ENCODE measurements at regions not wholly inside any gene's neighbourhood (a gene's known extent, or its start where the extent isn't known, plus 50 kb on each side); places are given as distances from the start of the nearest gene placed in this dataset.

DNA sequence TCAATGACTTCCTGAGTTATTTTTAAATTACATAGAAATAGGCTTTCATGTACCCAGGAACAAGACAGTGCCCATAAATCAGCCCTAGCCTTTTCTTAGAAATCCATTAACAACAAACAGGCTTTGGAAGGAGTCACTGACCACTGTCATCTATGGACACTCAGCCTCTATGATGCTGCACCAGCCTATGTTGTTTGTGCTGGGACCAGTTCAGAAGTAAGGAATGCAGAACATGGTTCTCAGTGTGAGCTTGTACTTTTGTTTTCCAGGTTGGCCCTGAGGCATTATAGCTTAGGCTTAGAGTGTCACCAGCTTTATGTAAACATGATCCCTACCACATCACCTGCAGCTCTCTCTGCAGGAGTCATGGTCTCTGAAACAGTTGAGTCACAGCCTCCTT lies 335.7 kb upstream of the CDH7 start:
- Histone ChIP-seq H3F3A (ENCODE audit: control insufficient read depth, insufficient read depth) (no peaks in the 10 kb centered on the region), H3K9me3 (ENCODE audit: control insufficient read depth, insufficient read depth, low read length) (no peaks in the 10 kb centered on the region), H3K4me2 (ENCODE audit: low read length) (no peak overlapping the region), H3K79me2 (ENCODE audit: control insufficient read depth, low read length) (no peaks in the 10 kb centered on the region), H3K9me2 (replicated peaks; ENCODE audit: control insufficient read depth, low read length) (no peaks in the 10 kb centered on the region), H3K27ac (ENCODE audit: low read depth, low read length) (no peak overlapping the region), H4K20me1 (ENCODE audit: control insufficient read depth, insufficient read depth, low read depth, low read length) (no peaks in the 10 kb centered on the region), H3K4me3 (ENCODE audit: low read length) (no peak overlapping the region), H3K4me1 (ENCODE audit: control insufficient read depth, low read length) (no peaks in the 10 kb centered on the region), H3K36me3 (ENCODE audit: control insufficient read depth, low read length) (no peaks in the 10 kb centered on the region), H3K27me3 (ENCODE audit: control insufficient read depth, low read length) (no peaks in the 10 kb centered on the region)
- TF ChIP-seq EZH2phosphoT487 (IDR thresholded peaks at IDR 0.05; ENCODE audit: borderline replicate concordance, low read length), result no peak

DNA sequence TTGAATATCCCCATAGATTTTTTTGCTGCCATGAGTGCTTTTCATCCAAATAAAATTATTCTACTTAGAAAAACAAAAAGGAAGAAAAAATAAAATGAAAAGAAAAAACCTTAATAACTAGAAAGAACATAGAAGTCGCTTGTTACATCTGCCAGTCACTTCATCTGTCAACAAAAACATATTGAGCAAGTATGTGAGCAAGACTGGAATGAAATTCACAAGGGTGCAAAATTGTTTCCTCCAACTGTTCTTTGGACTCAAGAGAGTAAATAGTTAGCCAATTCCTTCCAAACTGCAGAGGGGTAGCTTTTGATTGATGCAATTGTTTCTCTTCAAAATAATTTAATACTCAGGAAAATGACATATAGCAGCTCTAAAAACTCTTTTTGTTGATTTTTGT lies 336.3 kb upstream of the CDH7 start:
- no peaks in the 10 kb centered on the region for H4K20me1 ChIP-seq (ENCODE audit: control insufficient read depth, insufficient read depth, low read depth, low read length)
- H3K27me3 ChIP-seq (ENCODE audit: control insufficient read depth, low read length), result no peaks in the 10 kb centered on the region
- no peaks in the 10 kb centered on the region for H3K4me1 ChIP-seq (ENCODE audit: control insufficient read depth, low read length)
- TF ChIP-seq EZH2phosphoT487 (IDR thresholded peaks at IDR 0.05; ENCODE audit: borderline replicate concordance, low read length) (no peak), CTCF (IDR thresholded peaks at IDR 0.05; ENCODE audit: low read depth, low read length, poor library complexity, severe bottlenecking) (no peak)
- no peak overlapping the region for H3K27ac ChIP-seq (ENCODE audit: low read depth, low read length)
- H3K9me2 ChIP-seq (replicated peaks; ENCODE audit: control insufficient read depth, low read length), result no peaks in the 10 kb centered on the region
- no peak overlapping the region for H3K4me2 ChIP-seq (ENCODE audit: low read length)
- H3K9me3 ChIP-seq (ENCODE audit: control insufficient read depth, insufficient read depth, low read length), result no peaks in the 10 kb centered on the region
- H3K4me3 ChIP-seq (ENCODE audit: low read length), result no peak overlapping the region
- H3F3A ChIP-seq (ENCODE audit: control insufficient read depth, insufficient read depth), result no peaks in the 10 kb centered on the region
- no peaks in the 10 kb centered on the region for H3K36me3 ChIP-seq (ENCODE audit: control insufficient read depth, low read length)
- H3K79me2 ChIP-seq (ENCODE audit: control insufficient read depth, low read length), result no peaks in the 10 kb centered on the region

DNA sequence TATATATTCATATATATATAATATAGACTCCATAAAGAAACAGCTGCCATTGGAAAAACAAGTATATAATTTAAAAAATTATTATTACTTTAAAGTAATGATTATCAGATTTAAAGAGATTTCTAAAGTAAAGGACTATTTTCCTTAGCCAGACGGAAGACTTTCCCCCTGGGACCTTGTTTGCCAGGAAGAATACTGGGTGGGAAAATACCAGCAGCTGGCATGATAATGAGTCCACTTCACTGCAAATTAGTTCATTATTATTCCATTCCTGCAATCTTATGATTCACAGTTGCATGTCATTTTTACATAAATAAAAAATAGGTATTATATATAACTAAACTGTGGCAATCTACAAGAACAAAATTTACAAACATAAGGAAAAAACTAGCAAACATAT lies 339.8 kb upstream of the CDH7 start:
- TF ChIP-seq CTCF (IDR thresholded peaks at IDR 0.05; ENCODE audit: low read depth, low read length, poor library complexity, severe bottlenecking) (no peak), EZH2phosphoT487 (IDR thresholded peaks at IDR 0.05; ENCODE audit: borderline replicate concordance, low read length) (no peak)
- H3K36me3 ChIP-seq (ENCODE audit: control insufficient read depth, low read length), result no peaks in the 10 kb centered on the region

DNA sequence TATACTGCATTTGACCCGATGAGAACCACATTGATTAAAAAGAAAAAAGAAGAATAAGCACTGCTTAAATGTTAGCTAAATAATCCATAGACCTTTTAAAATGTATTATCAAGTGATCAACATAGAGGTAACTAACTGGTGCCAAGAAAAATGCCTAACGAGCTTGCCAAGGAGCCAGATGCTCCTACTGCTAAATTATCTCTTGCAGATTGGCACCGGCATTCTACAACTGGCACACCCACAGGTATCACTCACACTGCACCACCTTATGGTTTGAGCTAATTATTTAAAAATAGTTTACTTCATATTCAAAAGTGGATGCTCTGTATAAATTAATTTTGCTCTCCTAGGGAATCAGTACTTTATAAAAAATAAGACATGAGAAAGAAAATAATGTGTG lies 341.6 kb upstream of the CDH7 start:
- no peak overlapping the region for H3K4me3 ChIP-seq (ENCODE audit: low read length)
- H3F3A ChIP-seq (ENCODE audit: control insufficient read depth, insufficient read depth), result no peaks in the 10 kb centered on the region
- H3K27ac ChIP-seq (ENCODE audit: low read depth, low read length), result no peak overlapping the region
- H3K27me3 ChIP-seq (ENCODE audit: control insufficient read depth, low read length), result no peaks in the 10 kb centered on the region
- no peaks in the 10 kb centered on the region for H3K9me3 ChIP-seq (ENCODE audit: control insufficient read depth, insufficient read depth, low read length)
- H3K4me2 ChIP-seq (ENCODE audit: low read length), result no peak overlapping the region
- H3K79me2 ChIP-seq (ENCODE audit: control insufficient read depth, low read length), result no peaks in the 10 kb centered on the region
- TF ChIP-seq CTCF (IDR thresholded peaks at IDR 0.05; ENCODE audit: low read depth, low read length, poor library complexity, severe bottlenecking) (no peak), EZH2phosphoT487 (IDR thresholded peaks at IDR 0.05; ENCODE audit: borderline replicate concordance, low read length) (no peak)
- no peaks in the 10 kb centered on the region for H3K36me3 ChIP-seq (ENCODE audit: control insufficient read depth, low read length)
- H3K9me2 ChIP-seq (replicated peaks; ENCODE audit: control insufficient read depth, low read length), result no peaks in the 10 kb centered on the region
- H3K4me1 ChIP-seq (ENCODE audit: control insufficient read depth, low read length), result no peaks in the 10 kb centered on the region
- no peaks in the 10 kb centered on the region for H4K20me1 ChIP-seq (ENCODE audit: control insufficient read depth, insufficient read depth, low read depth, low read length)

More for the DNA sequence above, 339.8 kb upstream of the CDH7 start:
- Histone ChIP-seq H3K4me3 (ENCODE audit: low read length) (no peak overlapping the region), H3K9me3 (ENCODE audit: control insufficient read depth, insufficient read depth, low read length) (no peaks in the 10 kb centered on the region), H4K20me1 (ENCODE audit: control insufficient read depth, insufficient read depth, low read depth, low read length) (no peaks in the 10 kb centered on the region), H3K27me3 (ENCODE audit: control insufficient read depth, low read length) (no peaks in the 10 kb centered on the region), H3K27ac (ENCODE audit: low read depth, low read length) (no peak overlapping the region), H3K79me2 (ENCODE audit: control insufficient read depth, low read length) (no peaks in the 10 kb centered on the region), H3F3A (ENCODE audit: control insufficient read depth, insufficient read depth) (no peaks in the 10 kb centered on the region), H3K9me2 (replicated peaks; ENCODE audit: control insufficient read depth, low read length) (no peaks in the 10 kb centered on the region), H3K4me1 (ENCODE audit: control insufficient read depth, low read length) (no peaks in the 10 kb centered on the region), H3K4me2 (ENCODE audit: low read length) (no peak overlapping the region)
